ENCODE measurements at regions not wholly inside any gene's neighbourhood (a gene's known extent, or its start where the extent isn't known, plus 50 kb on each side); places are given as distances from the start of the nearest gene placed in this dataset.
A peak's percentile ranks its signal among the peaks of the same experiment; 100 is the strongest.
"Not testable (repeated sequence)": the region's sequence is repeated elsewhere in the genome, so short reads cannot be mapped to it uniquely, and the experiment has no call there.

DNA sequence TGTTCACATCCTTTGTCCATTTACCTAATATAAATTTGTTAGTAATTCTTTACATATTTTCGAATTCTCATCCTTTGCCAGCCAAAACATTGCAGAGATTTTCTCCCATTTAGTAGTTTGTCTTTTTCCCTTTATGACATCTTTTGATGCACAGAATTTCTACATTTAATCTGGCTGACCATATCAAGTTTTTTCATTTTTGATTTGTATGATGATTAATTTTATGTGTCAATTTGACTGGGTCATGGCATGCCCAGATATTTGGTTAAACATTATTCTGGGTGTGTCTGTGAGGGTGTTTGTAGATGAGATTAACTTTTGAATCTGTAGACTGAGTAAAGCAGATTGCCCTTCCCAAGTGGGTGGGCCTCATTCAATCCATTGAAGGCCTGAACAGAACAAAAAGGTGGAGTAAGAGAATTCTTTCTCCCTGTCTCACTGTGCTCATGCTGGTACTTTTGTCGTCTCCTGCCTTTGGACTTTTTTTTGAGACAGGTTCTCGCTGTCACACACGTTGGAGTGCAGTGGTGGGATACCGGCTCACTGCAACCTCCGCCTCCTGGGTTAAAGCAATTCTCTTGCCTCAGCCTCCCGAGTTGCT lies 72.1 kb upstream of the EPB41L1 start:
- no peak for DNase-seq (ENCODE audit: low read depth)

GRCh38 chr20:36083200-36083599 lies 71.3 kb upstream of the EPB41L1 start:
- not testable (repeated sequence) for DNase-seq (ENCODE audit: low read depth)

GRCh38 chr20:36084356-36084755 lies 70.2 kb upstream of the EPB41L1 start:
- no peak for DNase-seq (ENCODE audit: low read depth)

DNA sequence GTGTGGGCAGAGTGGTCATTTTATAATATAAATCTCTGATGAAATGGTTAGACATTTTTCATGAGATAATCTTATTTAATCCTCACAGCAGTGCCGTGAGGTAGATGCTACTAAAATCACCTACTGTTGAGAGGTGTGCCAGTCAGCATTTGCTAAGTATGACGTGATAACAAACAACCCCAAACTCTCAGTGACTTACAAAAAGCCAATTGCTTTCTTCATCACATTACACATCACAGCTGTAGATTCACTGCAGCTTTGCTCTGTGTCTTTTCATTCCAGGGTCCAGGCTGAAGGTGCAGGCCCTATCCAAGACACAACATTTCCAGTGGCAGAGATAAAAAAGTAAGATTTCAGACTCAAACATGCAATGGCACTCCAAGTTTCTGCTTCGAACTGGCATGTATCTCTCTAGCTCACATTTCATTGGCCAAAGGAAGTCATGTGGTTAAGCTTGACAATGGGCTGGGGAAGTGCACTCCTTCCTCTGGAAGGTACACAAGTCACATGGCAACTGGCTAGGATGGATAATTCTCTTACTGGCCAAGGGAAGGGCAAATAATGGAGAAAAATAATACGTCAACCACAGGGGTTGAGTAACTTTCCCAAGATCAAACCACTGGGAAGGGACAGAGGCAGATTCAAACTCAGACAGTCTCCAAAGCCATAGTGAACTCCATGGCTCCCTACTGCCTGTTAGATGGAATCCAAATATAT lies 69.5 kb upstream of the EPB41L1 start:
- peak; percentile 72 for DNase-seq (ENCODE audit: low read depth)

- DNase-seq (ENCODE audit: low read depth) = peak; percentile 74
Measured at GRCh38 chr20:36085686-36086267, 68.8 kb upstream of the EPB41L1 start.

DNA sequence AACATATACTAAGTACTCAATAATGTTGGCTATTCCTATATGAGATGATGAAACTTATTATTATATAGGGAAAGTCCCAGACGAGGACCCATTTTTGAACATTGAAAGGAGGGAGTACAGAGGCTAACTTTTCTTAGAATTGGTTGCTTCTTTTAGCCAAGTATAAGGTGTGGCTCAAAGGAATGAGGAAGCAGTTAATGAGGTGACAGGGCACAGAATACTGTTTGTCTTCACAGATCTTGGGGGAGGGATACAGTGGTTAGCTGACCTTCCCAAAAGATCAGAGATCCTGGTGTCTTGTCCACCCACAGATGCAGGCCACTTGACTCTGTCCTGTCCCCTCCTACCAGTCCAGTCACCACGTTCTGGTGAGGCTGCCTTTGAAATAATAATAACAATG lies 67.8 kb upstream of the EPB41L1 start:
- no peak for DNase-seq (ENCODE audit: low read depth)

DNA sequence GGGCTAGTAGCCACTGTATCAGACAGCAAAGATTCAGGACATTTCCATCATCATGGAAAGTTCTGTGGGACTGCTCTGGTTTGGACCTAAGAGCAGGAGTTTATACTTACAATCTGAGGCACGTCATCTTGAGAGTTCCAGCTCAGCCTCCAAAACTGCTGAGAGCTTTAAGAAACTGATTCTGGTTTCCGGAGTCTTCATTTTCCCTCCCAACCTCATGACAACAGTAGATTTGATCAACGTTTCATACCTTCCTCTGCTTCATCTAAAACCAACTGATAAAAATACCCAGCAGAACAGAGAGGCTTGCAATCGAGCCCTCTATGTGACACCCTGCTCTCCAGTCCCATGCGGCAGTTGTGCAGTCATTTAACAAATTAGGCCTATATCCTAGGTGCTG lies 64.3 kb upstream of the EPB41L1 start:
- no peak for DNase-seq (ENCODE audit: low read depth)

- DNase-seq (ENCODE audit: low read depth) = no peak
Measured at GRCh38 chr20:36091561-36092397, 62.8 kb upstream of the EPB41L1 start.

DNA sequence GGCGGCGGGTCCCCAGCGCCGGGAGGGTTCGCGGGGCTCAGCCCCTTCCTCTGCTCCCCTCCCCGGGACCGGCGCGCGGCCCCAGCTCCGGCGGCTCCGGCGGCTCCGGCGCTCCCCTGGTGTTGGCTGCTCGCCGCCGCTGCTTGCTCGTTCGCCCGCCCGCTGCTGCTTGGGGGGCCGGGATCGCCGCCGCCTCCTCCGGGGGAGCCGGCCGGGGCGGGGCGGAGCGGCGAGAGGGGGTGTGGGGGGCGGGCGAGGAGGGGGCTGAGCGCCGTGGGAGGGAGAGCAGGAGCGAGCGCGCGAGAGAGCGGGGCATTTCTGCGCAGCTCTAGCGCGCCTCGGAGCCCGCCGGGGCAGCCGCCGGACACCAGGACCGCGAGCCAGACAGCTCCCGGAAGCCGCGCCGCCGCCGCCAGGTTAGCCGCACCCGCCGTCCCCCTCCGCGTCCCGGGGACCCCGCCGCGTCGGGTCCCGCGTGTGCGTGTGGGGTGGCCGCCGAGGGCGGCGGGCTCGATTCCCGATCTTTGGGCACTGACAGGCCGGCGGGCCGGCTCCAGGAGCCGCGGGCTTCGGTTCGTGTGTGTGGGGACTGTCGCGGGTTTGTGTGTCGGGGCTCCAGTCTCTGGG lies 62.0 kb upstream of the EPB41L1 start:
- DNase-seq (ENCODE audit: low read depth) = no peak

GRCh38 chr20:36093025-36093803 lies 61.3 kb upstream of the EPB41L1 start:
- DNase-seq (ENCODE audit: low read depth) = peak; percentile 53

- DNase-seq (ENCODE audit: low read depth) = no peak
Measured at GRCh38 chr20:36093804-36094145, 60.8 kb upstream of the EPB41L1 start.

GRCh38 chr20:36094497-36094896 lies 60.0 kb upstream of the EPB41L1 start:
- no peak for DNase-seq (ENCODE audit: low read depth)

DNA sequence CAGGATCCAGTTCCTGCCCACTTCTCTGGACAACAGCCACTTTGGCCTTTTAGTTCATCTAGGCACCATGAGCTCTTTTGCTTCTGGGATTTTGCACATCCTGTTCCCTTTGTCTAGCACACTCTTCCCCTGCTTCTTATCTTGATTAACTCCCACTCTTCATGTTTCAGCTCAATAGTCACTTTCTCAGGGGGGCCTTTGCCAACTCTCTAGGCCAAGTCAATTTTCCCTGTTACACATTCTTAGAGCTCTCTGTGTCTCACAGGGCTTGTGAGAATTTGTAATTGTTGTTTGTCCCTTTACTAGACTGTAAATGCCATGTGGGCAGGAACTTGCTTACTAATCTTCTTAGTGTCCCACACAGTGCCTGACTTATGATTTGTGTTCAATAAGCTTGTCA lies 58.1 kb upstream of the EPB41L1 start:
- no peak for DNase-seq (ENCODE audit: low read depth)

DNA sequence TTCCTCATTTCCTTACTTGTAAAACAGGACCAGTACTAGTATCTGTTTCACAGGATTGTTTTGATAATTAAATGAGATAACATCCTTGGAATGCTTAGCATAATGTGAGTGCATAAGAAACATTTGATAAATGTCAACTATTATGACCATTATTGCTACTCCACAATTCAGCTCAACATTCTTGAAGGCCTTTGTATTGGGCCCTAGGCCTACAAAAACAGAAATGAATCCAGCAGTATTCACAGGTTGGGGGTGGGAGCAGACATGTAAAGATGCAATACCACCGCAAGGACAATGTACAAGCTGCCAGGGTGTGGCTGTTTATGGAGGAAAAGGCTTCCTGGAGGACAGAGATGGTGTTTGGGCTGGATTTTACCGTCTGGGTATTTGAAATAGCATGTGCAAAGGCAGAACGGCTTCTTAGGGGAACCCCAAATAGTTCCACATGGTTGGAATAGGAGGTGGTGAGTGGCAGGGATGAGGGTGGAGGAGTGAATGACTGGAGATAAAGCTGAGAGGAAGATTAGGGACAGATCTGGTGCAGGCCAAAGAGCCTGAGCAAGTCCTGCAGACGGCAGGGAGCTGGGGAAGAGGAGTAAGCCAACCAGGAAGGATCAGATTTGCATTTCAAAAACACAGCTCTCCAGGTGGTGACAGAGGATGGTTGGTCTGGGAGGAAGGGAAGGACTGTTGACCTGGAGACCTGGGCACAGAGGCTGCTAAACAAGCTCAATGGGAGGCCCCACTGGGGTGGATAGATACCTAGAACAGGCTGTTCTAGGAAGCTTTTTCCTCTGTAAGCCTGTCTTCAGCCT lies 57.0 kb upstream of the EPB41L1 start:
- no peak for DNase-seq (ENCODE audit: low read depth)

DNA sequence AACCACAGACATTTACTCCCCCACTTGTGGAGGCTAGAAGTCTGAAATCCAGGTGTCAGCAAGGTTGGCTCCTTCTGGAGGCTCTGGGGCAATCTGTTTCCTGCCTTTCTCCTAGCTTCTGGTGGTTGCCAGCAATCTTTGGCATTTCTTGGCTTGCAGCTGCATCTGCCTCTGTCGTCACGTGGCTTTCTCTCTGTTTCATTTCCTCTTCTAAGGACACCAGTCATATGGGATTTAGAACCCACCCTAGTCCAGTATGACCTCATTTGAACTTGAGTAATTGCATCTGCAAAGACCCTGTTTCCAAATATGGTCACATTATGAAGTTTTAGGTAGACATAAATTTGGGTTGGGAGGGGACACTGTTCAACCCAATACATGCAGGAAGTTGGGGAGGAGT lies 56.2 kb upstream of the EPB41L1 start:
- peak; percentile 61 for DNase-seq (ENCODE audit: low read depth)

GRCh38 chr20:36099106-36099505 lies 55.4 kb upstream of the EPB41L1 start:
- no peak for DNase-seq (ENCODE audit: low read depth)

DNA sequence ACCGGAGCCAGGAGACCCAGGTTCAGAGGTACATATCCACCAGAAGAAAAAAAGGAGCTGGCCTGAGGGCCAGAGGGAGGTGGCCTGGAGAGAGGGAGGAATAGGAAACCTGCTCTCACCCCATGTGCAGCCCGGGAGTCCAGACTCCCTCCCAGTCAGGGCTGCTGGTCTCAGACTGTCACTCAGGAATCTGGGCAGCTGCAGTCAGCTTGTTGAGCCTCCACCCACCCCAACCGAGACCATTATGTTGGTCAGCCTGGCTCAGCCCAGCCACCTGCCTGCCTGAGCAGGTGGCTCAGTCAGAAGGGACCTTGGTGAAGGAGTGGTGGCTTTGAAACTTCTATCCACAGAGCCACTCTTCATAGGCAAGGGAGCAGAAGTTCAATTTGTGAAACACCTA lies 53.3 kb upstream of the EPB41L1 start:
- DNase-seq (ENCODE audit: low read depth) = no peak

GRCh38 chr20:36102306-36102705 lies 52.2 kb upstream of the EPB41L1 start:
- DNase-seq (ENCODE audit: low read depth) = no peak

GRCh38 chr20:36102809-36103596 lies 51.5 kb upstream of the EPB41L1 start:
- DNase-seq (ENCODE audit: low read depth) = no peak

GRCh38 chr20:36104244-36104643 lies 50.3 kb upstream of the EPB41L1 start:
- no peak for DNase-seq (ENCODE audit: low read depth)

Measured in RPMI7951 (cell line).